K562 (cell line): ENCODE measurements at regions not wholly inside any gene's neighbourhood (a gene's known extent, or its start where the extent isn't known, plus 50 kb on each side); places are given as distances from the start of the nearest gene placed in this dataset.

Source experiments
- ATAC-seq: fragments of 200-7000 bp; cut with Tn5 transposase; 3 replicates; pipeline ENCODE4 v1.9.1; 2020; ENCODE audit warnings: moderate library complexity
- BruUV-seq: library from RNA; stranded (reverse); fragments of 400-500 nt; replicated peaks from 2 replicates; lab custom pipeline; 2021; lab: Mats Ljungman, UMichigan
- CTCF ChIA-PET: fragments of 300-600 bp; formaldehyde crosslinking; extraction: SDS; loops from one replicate; lab custom pipeline; 2021; ENCODE audit warnings: low intra/inter-chr PET ratio; lab: Yijun Ruan, JAX
- POLR2A ChIA-PET: fragments of 300-600, 350-650 bp; sonication (Branson Sonifier 250); formaldehyde crosslinking; extraction: SDS; loops from one replicate; lab custom pipeline; 2021; ENCODE audit warnings: antibody characterized with exemption, inconsistent platforms; lab: Yijun Ruan, JAX
- DNase-seq, 4 experiments: peaks; one replicate each; pipeline versions ENCODE4 v3.0.0 to v3.0.0-alpha.2; 2011 to 2018; ENCODE audit warnings: low spot score in 3 of 4, mixed read lengths in 3 of 4; ENCODE audit errors: extremely low read depth in 1 of 4
- FAIRE-seq: peaks from 2 replicates; lab custom pipeline; 2011; peaks lifted over from hg19 to GRCh38; lab: Jason Lieb, UNC
- H2AFZ ChIP-seq: 2 replicates; pipeline ENCODE4 v1.6.0; 2011; ENCODE audit warnings: low read depth, low read length, control low read depth, inconsistent platforms
- H3K27ac ChIP-seq: fragments of 200-600 bp; 3 replicates; pipeline ENCODE4 v1.8.0; 2011; ENCODE audit warnings: low read depth, mild to moderate bottlenecking, control low read depth, inconsistent platforms, low read length, moderate library complexity, mixed read lengths; ENCODE audit errors: extremely low read depth
- H3K27me3 ChIP-seq, 2 experiments: fragments of 300-600 bp in 1 of 2; 2 replicates in 1 of 2; 3 replicates in 1 of 2; pipeline versions ENCODE4 v1.6.0 to v1.8.0; 2011; ENCODE audit warnings: inconsistent platforms in 2 of 2, low read length in 2 of 2, mild to moderate bottlenecking in 1 of 2, mixed read lengths in 1 of 2, moderate library complexity in 1 of 2; ENCODE audit not compliant: control insufficient read depth in 2 of 2, insufficient read depth in 2 of 2
- H3K36me3 ChIP-seq: fragments of 300-600 bp; 3 replicates; pipeline ENCODE4 v1.8.0; 2011; ENCODE audit warnings: mild to moderate bottlenecking, low read length, inconsistent platforms; ENCODE audit not compliant: control insufficient read depth, insufficient read depth
- H3K4me1 ChIP-seq, 2 experiments: fragments of 200-600 bp in 1 of 2; replicated peaks in 1 of 2; 2 replicates in 1 of 2; 3 replicates in 1 of 2; pipeline versions ENCODE4 v1.5.1 to v1.8.0; 2011; ENCODE audit warnings: inconsistent platforms in 2 of 2, low read length in 2 of 2, mild to moderate bottlenecking in 1 of 2, mixed read lengths in 1 of 2, moderate library complexity in 1 of 2; ENCODE audit not compliant: control insufficient read depth in 2 of 2, insufficient read depth in 2 of 2
- H3K4me2 ChIP-seq: 2 replicates; pipeline ENCODE4 v1.6.1; 2011; ENCODE audit warnings: low read length, control low read depth, inconsistent platforms, mixed read lengths; ENCODE audit not compliant: insufficient read depth
- H3K4me3 ChIP-seq: fragments of 200-600 bp; sonication (generic), shearing (Covaris generic); 2 replicates; pipeline ENCODE4 v1.5.1; 2016; ENCODE audit warnings: control low read depth, inconsistent platforms
- H3K79me2 ChIP-seq: fragments of 200-600 bp; 3 replicates; pipeline ENCODE4 v1.8.0; 2011; ENCODE audit warnings: low read length, inconsistent platforms; ENCODE audit not compliant: control insufficient read depth, insufficient read depth
- H3K9ac ChIP-seq, 2 experiments: 2 replicates each; pipeline versions ENCODE4 v1.6.0 to v1.6.1; 2011; ENCODE audit warnings: low read depth in 2 of 2, low read length in 2 of 2, control low read depth in 1 of 2, inconsistent platforms in 1 of 2, mild to moderate bottlenecking in 1 of 2, mixed read lengths in 1 of 2; ENCODE audit not compliant: insufficient read depth in 1 of 2
- H3K9me1 ChIP-seq: one replicate; pipeline ENCODE4 v1.6.0; 2011; ENCODE audit warnings: inconsistent platforms, mild to moderate bottlenecking, low read length, moderate library complexity; ENCODE audit not compliant: control insufficient read depth, insufficient read depth
- H3K9me3 ChIP-seq: replicated peaks from 2 replicates; pipeline ENCODE4 v1.5.1; 2011; ENCODE audit warnings: low read depth, low read length, inconsistent platforms; ENCODE audit not compliant: control insufficient read depth, insufficient read depth
- H4K20me1 ChIP-seq: replicated peaks from 2 replicates; pipeline ENCODE4 v1.6.1; 2011; ENCODE audit warnings: low read length, inconsistent platforms, mixed read lengths; ENCODE audit not compliant: control insufficient read depth, insufficient read depth
- CTCF ChIP-seq, 3 experiments: IDR thresholded peaks in 2 of 3; conservative IDR thresholded peaks in 1 of 3; 2 replicates each; pipeline ENCODE4 v1.5.1; 2011 to 2012; ENCODE audit warnings: low read length in 3 of 3, mild to moderate bottlenecking in 3 of 3, control low read depth in 2 of 3, improper control_type of control experiment in 1 of 3, inconsistent platforms in 1 of 3, low read depth in 1 of 3, mixed read lengths in 1 of 3, moderate library complexity in 1 of 3; ENCODE audit not compliant: insufficient read depth in 2 of 3
- DIDO1 ChIP-seq: fragments of 450-650 bp; IDR thresholded peaks from 2 replicates; pipeline ENCODE4 v1.6.1; 2016; ENCODE audit warnings: low read depth, missing biosample characterization, missing genetic modification characterization
- FOXM1 ChIP-seq, 2 experiments: fragments of 450-650 bp in 1 of 2; sonication (generic) in 1 of 2; formaldehyde crosslinking in 1 of 2; IDR thresholded peaks; 2 replicates each; pipeline versions ENCODE4 v1.6.1 to v1.9.0; 2017 to 2022; ENCODE audit warnings: low read depth in 2 of 2, mild to moderate bottlenecking in 2 of 2, missing genetic modification reagents in 1 of 2, moderate library complexity in 1 of 2
- HMBOX1 ChIP-seq: sonication (generic); IDR thresholded peaks from 2 replicates; pipeline ENCODE4 v1.6.1; 2016
- PHTF2 ChIP-seq: fragments of 250-450 bp; sonication (Bioruptor Pico); IDR thresholded peaks from 2 replicates; pipeline ENCODE4 v1.5.0; 2021; ENCODE audit warnings: mild to moderate bottlenecking
- RAD21 ChIP-seq, 2 experiments: fragments of 250-450 bp in 1 of 2; fragments of 450-650 bp in 1 of 2; sonication (Bioruptor Pico) in 1 of 2; formaldehyde crosslinking in 1 of 2; IDR thresholded peaks in 1 of 2; conservative IDR thresholded peaks in 1 of 2; 2 replicates each; pipeline versions ENCODE4 v1.4.0 to v1.8.0; 2020 to 2022; ENCODE audit warnings: mild to moderate bottlenecking in 2 of 2, moderate library complexity in 1 of 2
- RNF2 ChIP-seq: sonication (generic); IDR thresholded peaks from 2 replicates; pipeline ENCODE4 v1.6.1; 2016
- ZNF217 ChIP-seq: sonication (generic); formaldehyde crosslinking; IDR thresholded peaks from 2 replicates; pipeline ENCODE4 v1.8.0; 2022; ENCODE audit warnings: mild to moderate bottlenecking, missing genetic modification reagents
- ZNF347 ChIP-seq: fragments of 450-650 bp; formaldehyde crosslinking; IDR thresholded peaks from 2 replicates; pipeline ENCODE4 v1.4.0; 2020; ENCODE audit warnings: low read depth, mild to moderate bottlenecking, moderate library complexity
- ZNF395 ChIP-seq: fragments of 200-800 bp; sonication (Bioruptor generic); IDR thresholded peaks from 2 replicates; pipeline ENCODE4 v1.6.1; 2017; ENCODE audit warnings: missing genetic modification characterization, missing compliant biosample characterization
- WGBS: fragments of 100-300 bp; shearing (Covaris generic); methylation state at CpG from one replicate; pipeline ENCODE4 v1.1.6; 2016; ENCODE audit warnings: low coverage, mixed read lengths; ENCODE audit not compliant: insufficient coverage; ENCODE audit errors: missing lambda C conversion rate; 5-methylcytosine and 5-hydroxymethylcytosine counted together
- in situ Hi-C: fragments of 300-500 bp; cut with MboI; formaldehyde crosslinking; loops from 4 replicates; pipeline ENCODE4 v1.15.0; 2018; ENCODE audit warnings: inconsistent platforms, mixed read lengths
- intact Hi-C: fragments of 100-400 bp; cut with micrococcal nuclease; formaldehyde crosslinking; loops from 2 replicates; pipeline ENCODE4 v1.14.2; 2022

GRCh38 chr14:30283822-30284446 is 275.0 kb upstream of the G2E3 start:
- 8% methylated on average over 2 of the region's 2 CpGs for WGBS
- H3K36me3 ChIP-seq = no peaks in the 10 kb centered on the region
- H3K9me1 ChIP-seq = no peaks in the 10 kb centered on the region
- intact Hi-C loops (no loop called here), in situ Hi-C loops (no loop called here)
- no peaks in the 10 kb centered on the region for H3K9me3 ChIP-seq
- no peaks in the 10 kb centered on the region for H3K27me3 ChIP-seq
- CTCF ChIA-PET = no interaction called here
- H3K4me3 ChIP-seq = no peak overlapping the region
- ATAC-seq (peak; percentile 77), FAIRE-seq (no peak), DNase-seq (peak; percentile 14 to 44 (median 16))
- POLR2A ChIA-PET = no interaction called here
- TF ChIP-seq HMBOX1 (peak; percentile 63), RNF2 (no peak), ZNF395 (CRISPR knock-in tag) (no peak), FOXM1 (IDR thresholded peaks at IDR 0.05; ENCODE audit: low read depth) (no peak), FOXM1 (CRISPR knock-in tag; IDR thresholded peaks at IDR 0.05; ENCODE audit: low read depth) (no peak), PHTF2 (CRISPR knock-in tag) (no peak), ZNF217 (CRISPR knock-in tag) (no peak), ZNF347 (CRISPR knock-in tag) (no peak), CTCF (IDR thresholded peaks at IDR 0.05 in 2 of 3, conservative IDR thresholded peaks at IDR 0.05 in 1 of 3; ENCODE audit: insufficient read depth in 2 of 3, low read depth in 1 of 3, low read length in 3 of 3) (peak; percentile 39 to 59 (median 58); a peak in 5 of 6 replicates), DIDO1 (tag) (no peak), RAD21 (CRISPR knock-in tag; conservative IDR thresholded peaks at IDR 0.05 in 1 of 2, IDR thresholded peaks at IDR 0.05 in 1 of 2) (0 out of 4 replicates have a peak, but pooled peaks of 1 of the 2 experiments have one; percentile 28)
- H3K4me1 ChIP-seq = no peaks in the 10 kb centered on the region
- H3K27ac ChIP-seq = no peak overlapping the region
- H2AFZ ChIP-seq = no peak overlapping the region
- H3K9ac ChIP-seq = no peak overlapping the region
- H3K79me2 ChIP-seq = no peaks in the 10 kb centered on the region
- no peaks in the 10 kb centered on the region for H4K20me1 ChIP-seq
- no TSS peak for BruUV-seq
- H3K4me2 ChIP-seq = no peak overlapping the region
